Nephron (organoid): ENCODE measurements at regions not wholly inside any gene's neighbourhood (a gene's known extent, or its start where the extent isn't known, plus 50 kb on each side); places are given as distances from the start of the nearest gene placed in this dataset.

Source experiments
- H3K27ac Mint-ChIP-seq, 3 experiments: 2 replicates each; pipeline ENCODE4 v1.8.0; 2020; ENCODE audit warnings: mixed read lengths in 3 of 3, mild to moderate bottlenecking in 2 of 3, moderate library complexity in 1 of 3
- H3K27me3 Mint-ChIP-seq: 2 replicates; pipeline ENCODE4 v1.8.0; 2021; ENCODE audit warnings: low read depth, mild to moderate bottlenecking, moderate library complexity, mixed read lengths
- H3K36me3 Mint-ChIP-seq: 2 replicates; pipeline ENCODE4 v1.8.0; 2020; ENCODE audit warnings: low read depth, mixed read lengths
- H3K4me1 Mint-ChIP-seq: 2 replicates; pipeline ENCODE4 v1.8.0; 2020; ENCODE audit warnings: mixed read lengths
- H3K4me3 Mint-ChIP-seq, 3 experiments: 2 replicates each; pipeline ENCODE4 v1.8.0; 2020; ENCODE audit warnings: mild to moderate bottlenecking in 3 of 3, mixed read lengths in 3 of 3, moderate library complexity in 2 of 3
- H3K9me3 Mint-ChIP-seq: 2 replicates; pipeline ENCODE4 v1.8.0; 2020; ENCODE audit warnings: mixed read lengths
- TF ChIP-seq, protein P1 (sequence below), 3 experiments: fragments of 200-600 bp; sonication (generic); IDR thresholded peaks; one replicate each; pipeline ENCODE4 v1.5.0; 2021; ENCODE audit warnings: antibody characterized with exemption in 3 of 3; ENCODE audit not compliant: unreplicated experiment in 3 of 3

DNA sequence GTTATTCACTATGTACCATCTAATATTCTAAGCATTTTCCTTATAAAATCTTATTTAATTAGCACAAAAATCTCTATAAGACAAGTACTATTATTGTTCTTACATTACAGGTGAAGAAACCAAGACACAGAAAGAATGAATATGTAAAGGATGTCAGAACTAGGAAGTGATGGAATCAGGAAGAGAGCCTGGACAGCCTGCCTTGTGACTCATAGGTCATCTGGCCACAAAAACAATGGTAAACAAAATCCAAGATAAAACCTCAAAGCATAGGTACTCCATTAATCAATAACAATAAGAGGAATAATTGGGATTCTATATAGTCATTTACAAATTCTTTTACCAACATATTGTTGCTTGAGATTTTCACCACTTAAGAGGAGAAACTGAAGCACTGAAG lies 505.4 kb upstream of the PIK3C3 start:
- no peak overlapping the region for H3K4me3 Mint-ChIP-seq
- no peak overlapping the region for H3K27ac Mint-ChIP-seq
- peaks cover 2% of the 10 kb centered on the region for H3K9me3 Mint-ChIP-seq

DNA sequence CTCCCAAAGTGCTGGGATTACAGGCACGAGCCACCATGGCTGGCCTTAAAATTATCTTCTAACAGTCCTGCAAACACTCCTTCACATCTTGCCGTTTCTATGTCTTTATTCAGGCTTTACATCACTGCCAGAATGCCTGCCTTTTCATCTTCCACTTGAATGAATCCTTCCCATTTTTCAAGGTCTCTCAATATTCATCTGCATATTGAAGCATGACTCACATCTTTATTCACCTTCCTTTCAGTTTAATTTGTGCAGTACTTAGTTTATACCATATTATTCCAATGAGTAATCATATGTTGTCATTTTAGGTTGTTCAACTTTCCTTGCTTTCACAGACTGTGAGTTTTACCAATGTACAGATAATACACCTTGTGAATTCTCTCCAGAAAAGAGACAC lies 510.1 kb upstream of the PIK3C3 start:
- Mint-ChIP-seq H3K27me3 (no peaks in the 10 kb centered on the region), H3K27ac (no peak overlapping the region), H3K4me1 (no peaks in the 10 kb centered on the region), H3K4me3 (no peak overlapping the region), H3K36me3 (no peaks in the 10 kb centered on the region), H3K9me3 (peaks cover 7% of the 10 kb centered on the region)
- TF ChIP-seq, protein P1, sequence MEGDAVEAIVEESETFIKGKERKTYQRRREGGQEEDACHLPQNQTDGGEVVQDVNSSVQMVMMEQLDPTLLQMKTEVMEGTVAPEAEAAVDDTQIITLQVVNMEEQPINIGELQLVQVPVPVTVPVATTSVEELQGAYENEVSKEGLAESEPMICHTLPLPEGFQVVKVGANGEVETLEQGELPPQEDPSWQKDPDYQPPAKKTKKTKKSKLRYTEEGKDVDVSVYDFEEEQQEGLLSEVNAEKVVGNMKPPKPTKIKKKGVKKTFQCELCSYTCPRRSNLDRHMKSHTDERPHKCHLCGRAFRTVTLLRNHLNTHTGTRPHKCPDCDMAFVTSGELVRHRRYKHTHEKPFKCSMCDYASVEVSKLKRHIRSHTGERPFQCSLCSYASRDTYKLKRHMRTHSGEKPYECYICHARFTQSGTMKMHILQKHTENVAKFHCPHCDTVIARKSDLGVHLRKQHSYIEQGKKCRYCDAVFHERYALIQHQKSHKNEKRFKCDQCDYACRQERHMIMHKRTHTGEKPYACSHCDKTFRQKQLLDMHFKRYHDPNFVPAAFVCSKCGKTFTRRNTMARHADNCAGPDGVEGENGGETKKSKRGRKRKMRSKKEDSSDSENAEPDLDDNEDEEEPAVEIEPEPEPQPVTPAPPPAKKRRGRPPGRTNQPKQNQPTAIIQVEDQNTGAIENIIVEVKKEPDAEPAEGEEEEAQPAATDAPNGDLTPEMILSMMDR (IDR thresholded peaks at IDR 0.05; ENCODE audit: unreplicated experiment in 3 of 3), result no peak

More for the DNA sequence above, 505.4 kb upstream of the PIK3C3 start:
- H3K36me3 Mint-ChIP-seq, result no peaks in the 10 kb centered on the region
- H3K27me3 Mint-ChIP-seq, result no peaks in the 10 kb centered on the region
- H3K4me1 Mint-ChIP-seq, result no peaks in the 10 kb centered on the region
- TF ChIP-seq, protein P1 (IDR thresholded peaks at IDR 0.05; ENCODE audit: unreplicated experiment in 3 of 3), result no peak

DNA sequence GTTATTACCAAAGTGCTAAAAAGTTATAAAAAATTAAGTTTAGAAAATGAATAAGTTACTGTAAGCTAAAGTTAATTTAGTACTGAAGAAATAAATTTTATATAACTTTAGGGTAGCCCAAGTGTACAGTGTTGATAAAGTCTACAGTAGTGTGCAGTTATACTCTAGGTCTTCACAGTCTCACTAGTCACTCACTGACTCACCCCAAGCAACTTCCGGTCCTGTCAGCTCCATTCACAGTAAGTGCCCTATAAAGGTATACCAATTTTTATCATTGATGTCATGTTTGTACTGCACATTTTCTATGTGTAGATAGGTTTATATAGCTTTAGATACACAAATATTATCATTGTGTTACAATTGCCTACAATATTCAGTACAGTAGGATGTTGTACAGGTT lies 518.3 kb upstream of the PIK3C3 start:
- H3K4me1 Mint-ChIP-seq, result no peaks in the 10 kb centered on the region
- H3K27me3 Mint-ChIP-seq, result no peaks in the 10 kb centered on the region
- H3K36me3 Mint-ChIP-seq, result no peaks in the 10 kb centered on the region
- no peak overlapping the region for H3K4me3 Mint-ChIP-seq
- peaks cover 16% of the 10 kb centered on the region for H3K9me3 Mint-ChIP-seq
- TF ChIP-seq, protein P1 (IDR thresholded peaks at IDR 0.05; ENCODE audit: unreplicated experiment in 3 of 3), result no peak
- no peak overlapping the region for H3K27ac Mint-ChIP-seq

DNA sequence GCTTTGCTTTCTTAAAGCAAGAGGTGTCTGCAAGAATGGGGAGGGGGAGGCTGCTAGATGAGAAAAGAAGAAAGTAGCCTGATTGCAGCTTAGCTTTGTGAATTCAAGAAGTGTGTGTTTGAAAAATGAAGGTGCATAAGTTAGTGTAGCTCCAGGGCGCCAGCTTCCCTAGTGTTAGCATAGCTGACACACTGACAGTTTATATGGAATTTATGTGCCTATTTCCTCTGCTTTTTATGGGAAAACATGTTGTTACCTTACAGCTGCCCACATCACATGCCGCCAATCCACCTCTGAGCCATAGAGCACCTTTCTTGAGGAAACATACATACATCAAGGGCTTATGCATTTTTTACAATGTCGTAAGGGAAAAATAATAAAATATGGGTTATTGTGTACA lies 536.4 kb upstream of the PIK3C3 start:
- Mint-ChIP-seq H3K27me3 (peaks cover 4% of the 10 kb centered on the region), H3K4me3 (no peak overlapping the region), H3K9me3 (peaks cover 2% of the 10 kb centered on the region), H3K4me1 (no peaks in the 10 kb centered on the region), H3K27ac (no peak overlapping the region), H3K36me3 (no peaks in the 10 kb centered on the region)
- TF ChIP-seq, protein P1 (IDR thresholded peaks at IDR 0.05; ENCODE audit: unreplicated experiment in 3 of 3), result no peak

DNA sequence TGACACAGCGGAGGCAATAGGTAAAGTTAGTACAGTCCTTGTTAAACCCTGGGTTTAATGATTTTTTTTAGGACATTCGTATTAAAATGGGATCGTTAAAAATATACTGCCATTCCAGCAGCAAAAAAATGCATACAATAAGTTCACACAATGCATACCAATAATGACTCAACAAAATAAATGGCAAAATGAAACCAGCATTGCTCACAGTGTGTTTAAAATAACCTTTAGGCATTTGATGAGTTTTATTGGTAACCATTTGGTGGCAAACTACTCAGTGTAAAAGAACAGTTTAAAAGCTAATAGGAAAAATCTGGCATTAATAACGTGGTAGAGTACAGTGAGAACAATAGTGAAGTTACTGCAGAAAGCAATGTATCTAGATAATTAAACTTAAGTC lies 539.0 kb upstream of the PIK3C3 start:
- no peaks in the 10 kb centered on the region for H3K36me3 Mint-ChIP-seq
- H3K27ac Mint-ChIP-seq, result peak overlapping the region in 1 of 3 experiments; percentile 6
- TF ChIP-seq, protein P1 (IDR thresholded peaks at IDR 0.05; ENCODE audit: unreplicated experiment in 3 of 3), result no peak
- peaks cover 4% of the 10 kb centered on the region for H3K9me3 Mint-ChIP-seq
- no peaks in the 10 kb centered on the region for H3K4me1 Mint-ChIP-seq
- H3K4me3 Mint-ChIP-seq, result no peak overlapping the region
- H3K27me3 Mint-ChIP-seq, result peaks cover 4% of the 10 kb centered on the region

DNA sequence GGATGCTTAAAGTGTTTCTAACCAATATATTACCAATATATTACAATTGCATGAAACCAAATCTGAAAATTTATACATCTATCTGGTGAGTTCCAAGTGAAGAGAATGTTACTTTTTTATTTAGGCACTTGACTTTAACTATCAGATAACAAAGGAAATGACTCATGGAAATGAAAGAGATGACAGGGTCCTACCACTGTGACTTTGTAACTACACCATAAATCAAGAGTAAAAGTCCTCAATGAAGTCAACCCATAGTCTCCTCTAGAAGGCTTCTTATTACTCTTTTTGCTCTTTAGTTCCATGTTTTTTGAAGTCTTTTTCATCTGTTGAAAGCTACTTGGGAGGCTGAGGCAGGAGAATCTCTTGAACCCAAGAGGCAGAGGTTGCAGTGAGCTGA lies 545.0 kb upstream of the PIK3C3 start:
- Mint-ChIP-seq H3K27me3 (no peaks in the 10 kb centered on the region), H3K4me3 (no peak overlapping the region), H3K9me3 (peaks cover 4% of the 10 kb centered on the region), H3K4me1 (no peaks in the 10 kb centered on the region), H3K27ac (no peak overlapping the region), H3K36me3 (no peaks in the 10 kb centered on the region)
- TF ChIP-seq, protein P1 (IDR thresholded peaks at IDR 0.05; ENCODE audit: unreplicated experiment in 3 of 3), result no peak
